CD14-positive monocyte (primary cell): ENCODE measurements at regions not wholly inside any gene's neighbourhood (a gene's known extent, or its start where the extent isn't known, plus 50 kb on each side); places are given as distances from the start of the nearest gene placed in this dataset.

Experiments used
- DNase-seq, 3 donors: peaks; one replicate each; pipeline ENCODE4 v3.0.0-alpha.2; 2011 to 2022
- H2AFZ ChIP-seq: 2 replicates; pipeline ENCODE4 v1.6.0; 2012; ENCODE audit warnings: mild to moderate bottlenecking, low read depth, low read length, inconsistent platforms; ENCODE audit not compliant: insufficient read depth, poor library complexity, severe bottlenecking
- H3K27ac ChIP-seq, 2 donors: 1 replicate in 1 of 2; 2 replicates in 1 of 2; pipeline ENCODE4 v1.5.1; 2012 to 2013; ENCODE audit warnings: low read length in 2 of 2, control low read depth in 1 of 2, inconsistent platforms in 1 of 2, low read depth in 1 of 2, mild to moderate bottlenecking in 1 of 2
- H3K27me3 ChIP-seq, 2 donors: one replicate each; pipeline versions ENCODE4 v1.6.0 to v1.6.1; 2011 to 2013; ENCODE audit warnings: low read length in 2 of 2; ENCODE audit not compliant: control insufficient read depth in 2 of 2, insufficient read depth in 2 of 2
- H3K36me3 ChIP-seq, 2 donors: replicated peaks in 1 of 2; 1 replicate in 1 of 2; 2 replicates in 1 of 2; pipeline versions ENCODE4 v1.5.1 to v1.6.1; 2012 to 2013; ENCODE audit warnings: low read length in 2 of 2, control low read depth in 1 of 2, inconsistent platforms in 1 of 2, mild to moderate bottlenecking in 1 of 2; ENCODE audit not compliant: insufficient read depth in 2 of 2, control insufficient read depth in 1 of 2
- H3K4me1 ChIP-seq, 2 donors: 1 replicate in 1 of 2; 2 replicates in 1 of 2; pipeline versions ENCODE4 v1.5.1 to v1.6.1; 2012 to 2013; ENCODE audit warnings: low read length in 2 of 2, control low read depth in 1 of 2, inconsistent platforms in 1 of 2, mild to moderate bottlenecking in 1 of 2, moderate library complexity in 1 of 2; ENCODE audit not compliant: insufficient read depth in 2 of 2, control insufficient read depth in 1 of 2
- H3K4me2 ChIP-seq: replicated peaks from 2 replicates; pipeline ENCODE3; 2012; ENCODE audit warnings: low read length, moderate library complexity, mild to moderate bottlenecking; ENCODE audit not compliant: poor library complexity, severe bottlenecking; ENCODE audit errors: extremely low read depth
- H3K4me3 ChIP-seq, 3 experiments: fragments of 200-600 bp in 1 of 3; sonication (generic) in 1 of 3; replicated peaks in 1 of 3; 1 replicate in 2 of 3; 2 replicates in 1 of 3; pipeline ENCODE4 v1.5.1; 2011 to 2013; ENCODE audit warnings: low read length in 3 of 3, mild to moderate bottlenecking in 3 of 3, control low read depth in 2 of 3, low read depth in 2 of 3, inconsistent platforms in 1 of 3, moderate library complexity in 1 of 3
- H3K79me2 ChIP-seq: 2 replicates; pipeline ENCODE4 v1.6.0; 2012; ENCODE audit warnings: mild to moderate bottlenecking, control low read depth, inconsistent platforms, low read length, moderate library complexity; ENCODE audit not compliant: insufficient read depth
- H3K9ac ChIP-seq: 2 replicates; pipeline ENCODE4 v1.6.0; 2017; ENCODE audit warnings: low read length, mild to moderate bottlenecking; ENCODE audit not compliant: insufficient read depth, poor library complexity, severe bottlenecking
- H3K9me3 ChIP-seq, 2 donors: replicated peaks in 1 of 2; 1 replicate in 1 of 2; 2 replicates in 1 of 2; pipeline versions ENCODE4 v1.5.1 to v1.6.1; 2012 to 2013; ENCODE audit warnings: low read length in 2 of 2, control low read depth in 1 of 2; ENCODE audit not compliant: control insufficient read depth in 1 of 2, insufficient read depth in 1 of 2
- H4K20me1 ChIP-seq: 2 replicates; pipeline ENCODE4 v1.6.0; 2012; ENCODE audit warnings: mild to moderate bottlenecking, low read length, control low read depth, moderate library complexity; ENCODE audit not compliant: insufficient read depth
- H3K27ac Mint-ChIP-seq, 7 donors: one replicate each; pipeline ENCODE4 v1.8.0; 2020; ENCODE audit warnings: mild to moderate bottlenecking in 7 of 7, mixed read lengths in 7 of 7, moderate library complexity in 6 of 7, inconsistent platforms in 2 of 7
- H3K27me3 Mint-ChIP-seq, 3 donors: one replicate each; pipeline ENCODE4 v1.8.0; 2021 to 2022; ENCODE audit warnings: low read depth in 3 of 3, mild to moderate bottlenecking in 3 of 3, mixed read lengths in 3 of 3, moderate library complexity in 3 of 3, inconsistent platforms in 1 of 3
- H3K36me3 Mint-ChIP-seq, 2 donors: one replicate each; pipeline ENCODE4 v1.8.0; 2020; ENCODE audit warnings: mixed read lengths in 2 of 2, inconsistent platforms in 1 of 2, mild to moderate bottlenecking in 1 of 2
- H3K4me1 Mint-ChIP-seq: one replicate; pipeline ENCODE4 v1.8.0; 2020; ENCODE audit warnings: mild to moderate bottlenecking, mixed read lengths
- H3K4me3 Mint-ChIP-seq, 2 donors: one replicate each; pipeline ENCODE4 v1.8.0; 2020; ENCODE audit warnings: mild to moderate bottlenecking in 2 of 2, mixed read lengths in 2 of 2, moderate library complexity in 1 of 2
- H3K9me3 Mint-ChIP-seq, 7 donors: one replicate each; pipeline ENCODE4 v1.8.0; 2020 to 2022; ENCODE audit warnings: mixed read lengths in 7 of 7, mild to moderate bottlenecking in 6 of 7, moderate library complexity in 6 of 7, inconsistent platforms in 2 of 7
- WGBS: methylation state at CpG from one replicate; pipeline ENCODE4 v1.1.5; 2013; ENCODE audit warnings: missing lambda C conversion rate; ENCODE audit not compliant: insufficient coverage; 5-methylcytosine and 5-hydroxymethylcytosine counted together
- intact Hi-C, 2 donors: fragments of 100-400 bp; cut with micrococcal nuclease; formaldehyde crosslinking; loops; one replicate each; pipeline versions ENCODE4 v1.15.0 to v1.15.1; 2023
- TF ChIP-seq, protein P1 (sequence below): fragments of 200-600 bp; IDR thresholded peaks from one replicate; pipeline ENCODE4 v1.8.0; 2022; ENCODE audit warnings: antibody characterized with exemption, mild to moderate bottlenecking

GRCh38 chr16:35564148-35564547, 2104.7 kb downstream of the TP53TG3F start:
- Histone ChIP-seq H3K9me3 (peaks cover 32 to 67% of the 10 kb centered on the region in 2 donors), H3K79me2 (no peaks in the 10 kb centered on the region), H4K20me1 (no peaks in the 10 kb centered on the region), H3K27ac (no peak overlapping the region), H3K4me3 (no peak overlapping the region), H3K36me3 (no peaks in the 10 kb centered on the region), H3K4me1 (no peaks in the 10 kb centered on the region), H2AFZ (no peak overlapping the region), H3K9ac (no peak overlapping the region), H3K27me3 (no peaks in the 10 kb centered on the region), H3K4me2 (no peak overlapping the region)
- DNase-seq, result no peak
- Mint-ChIP-seq H3K36me3 (no peaks in the 10 kb centered on the region), H3K4me3 (no peak overlapping the region), H3K4me1 (no peaks in the 10 kb centered on the region), H3K27me3 (no peaks in the 10 kb centered on the region), H3K27ac (no peak overlapping the region), H3K9me3 (peaks cover 3 to 33% (median 14%) of the 10 kb centered on the region in 7 donors)
- 93% methylated on average over 3 of the region's 3 CpGs for WGBS
- TF ChIP-seq, protein P1, sequence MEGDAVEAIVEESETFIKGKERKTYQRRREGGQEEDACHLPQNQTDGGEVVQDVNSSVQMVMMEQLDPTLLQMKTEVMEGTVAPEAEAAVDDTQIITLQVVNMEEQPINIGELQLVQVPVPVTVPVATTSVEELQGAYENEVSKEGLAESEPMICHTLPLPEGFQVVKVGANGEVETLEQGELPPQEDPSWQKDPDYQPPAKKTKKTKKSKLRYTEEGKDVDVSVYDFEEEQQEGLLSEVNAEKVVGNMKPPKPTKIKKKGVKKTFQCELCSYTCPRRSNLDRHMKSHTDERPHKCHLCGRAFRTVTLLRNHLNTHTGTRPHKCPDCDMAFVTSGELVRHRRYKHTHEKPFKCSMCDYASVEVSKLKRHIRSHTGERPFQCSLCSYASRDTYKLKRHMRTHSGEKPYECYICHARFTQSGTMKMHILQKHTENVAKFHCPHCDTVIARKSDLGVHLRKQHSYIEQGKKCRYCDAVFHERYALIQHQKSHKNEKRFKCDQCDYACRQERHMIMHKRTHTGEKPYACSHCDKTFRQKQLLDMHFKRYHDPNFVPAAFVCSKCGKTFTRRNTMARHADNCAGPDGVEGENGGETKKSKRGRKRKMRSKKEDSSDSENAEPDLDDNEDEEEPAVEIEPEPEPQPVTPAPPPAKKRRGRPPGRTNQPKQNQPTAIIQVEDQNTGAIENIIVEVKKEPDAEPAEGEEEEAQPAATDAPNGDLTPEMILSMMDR, result no peak
- intact Hi-C loops, result no loop called here

- H3K4me1 Mint-ChIP-seq, result no peaks in the 10 kb centered on the region
- no peak overlapping the region for H3K27ac Mint-ChIP-seq
- no peak for DNase-seq
- Histone ChIP-seq H3K4me1 (no peaks in the 10 kb centered on the region), H3K36me3 (no peaks in the 10 kb centered on the region), H4K20me1 (no peaks in the 10 kb centered on the region), H3K9me3 (peaks cover 35 to 68% of the 10 kb centered on the region in 2 donors), H3K27ac (no peak overlapping the region), H3K27me3 (no peaks in the 10 kb centered on the region), H3K4me3 (no peak overlapping the region), H3K4me2 (no peak overlapping the region), H3K79me2 (no peaks in the 10 kb centered on the region), H2AFZ (no peak overlapping the region), H3K9ac (no peak overlapping the region)
- peaks cover 3 to 28% (median 12%) of the 10 kb centered on the region in 7 donors for H3K9me3 Mint-ChIP-seq
- H3K36me3 Mint-ChIP-seq, result no peaks in the 10 kb centered on the region
- intact Hi-C loops, result no loop called here
- 57% methylated on average over 1 of the region's 1 CpG for WGBS
- no peak overlapping the region for H3K4me3 Mint-ChIP-seq
- no peaks in the 10 kb centered on the region for H3K27me3 Mint-ChIP-seq
- TF ChIP-seq, protein P1, result no peak
Measured at GRCh38 chr16:35564889-35565288, 2105.5 kb downstream of the TP53TG3F start.
